PC-9 (cell line): ENCODE measurements at regions not wholly inside any gene's neighbourhood (a gene's known extent, or its start where the extent isn't known, plus 50 kb on each side); places are given as distances from the start of the nearest gene placed in this dataset.

Source experiments
- EZH2 ChIP-seq: fragments of 200-600 bp; sonication (generic); IDR thresholded peaks from 2 replicates; pipeline ENCODE4 v1.8.0; 2017; ENCODE audit warnings: antibody characterized with exemption, low read depth
- TF ChIP-seq, protein P1 (sequence below): fragments of 200-600 bp; sonication (generic); conservative IDR thresholded peaks from 2 replicates; pipeline ENCODE4 v1.6.1; 2017; ENCODE audit warnings: mixed run types, antibody characterized with exemption, mild to moderate bottlenecking, moderate library complexity

- no peak for TF ChIP-seq EZH2
- TF ChIP-seq, protein P1, sequence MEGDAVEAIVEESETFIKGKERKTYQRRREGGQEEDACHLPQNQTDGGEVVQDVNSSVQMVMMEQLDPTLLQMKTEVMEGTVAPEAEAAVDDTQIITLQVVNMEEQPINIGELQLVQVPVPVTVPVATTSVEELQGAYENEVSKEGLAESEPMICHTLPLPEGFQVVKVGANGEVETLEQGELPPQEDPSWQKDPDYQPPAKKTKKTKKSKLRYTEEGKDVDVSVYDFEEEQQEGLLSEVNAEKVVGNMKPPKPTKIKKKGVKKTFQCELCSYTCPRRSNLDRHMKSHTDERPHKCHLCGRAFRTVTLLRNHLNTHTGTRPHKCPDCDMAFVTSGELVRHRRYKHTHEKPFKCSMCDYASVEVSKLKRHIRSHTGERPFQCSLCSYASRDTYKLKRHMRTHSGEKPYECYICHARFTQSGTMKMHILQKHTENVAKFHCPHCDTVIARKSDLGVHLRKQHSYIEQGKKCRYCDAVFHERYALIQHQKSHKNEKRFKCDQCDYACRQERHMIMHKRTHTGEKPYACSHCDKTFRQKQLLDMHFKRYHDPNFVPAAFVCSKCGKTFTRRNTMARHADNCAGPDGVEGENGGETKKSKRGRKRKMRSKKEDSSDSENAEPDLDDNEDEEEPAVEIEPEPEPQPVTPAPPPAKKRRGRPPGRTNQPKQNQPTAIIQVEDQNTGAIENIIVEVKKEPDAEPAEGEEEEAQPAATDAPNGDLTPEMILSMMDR, result no peak
Measured at GRCh38 chr12:90211017-90211416, 502.4 kb upstream of the ATP2B1 start.
